ENCODE measurements at regions not wholly inside any gene's neighbourhood (a gene's known extent, or its start where the extent isn't known, plus 50 kb on each side); places are given as distances from the start of the nearest gene placed in this dataset.

DNA sequence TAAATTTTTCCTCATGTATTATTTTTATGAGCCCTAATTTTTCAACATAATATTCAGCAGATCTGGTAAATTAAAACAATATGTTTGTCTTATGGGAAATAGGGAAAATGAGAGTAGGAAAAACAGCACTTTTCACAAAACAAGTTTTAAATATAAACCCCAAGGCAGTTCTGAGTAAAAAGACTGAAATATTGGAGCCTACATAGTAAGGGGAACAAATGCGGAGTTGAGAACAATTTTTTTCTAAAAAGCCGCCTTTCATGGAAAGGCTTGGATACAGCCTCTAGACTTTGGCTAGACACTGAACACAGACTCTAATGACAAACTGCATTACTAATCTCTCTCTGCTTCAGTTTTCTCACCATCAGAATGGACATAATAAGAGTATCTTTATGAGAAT, 174.1 kb downstream of the NOL4 start:
- no peak overlapping the region for H3K4me3 ChIP-seq (replicated peaks; ENCODE audit: low read depth, low read length)
- DNase-seq (ENCODE audit: low read depth) = no peak
- no peak for TF ChIP-seq CTCF (IDR thresholded peaks at IDR 0.05; ENCODE audit: low read length, missing control alignments)

DNA sequence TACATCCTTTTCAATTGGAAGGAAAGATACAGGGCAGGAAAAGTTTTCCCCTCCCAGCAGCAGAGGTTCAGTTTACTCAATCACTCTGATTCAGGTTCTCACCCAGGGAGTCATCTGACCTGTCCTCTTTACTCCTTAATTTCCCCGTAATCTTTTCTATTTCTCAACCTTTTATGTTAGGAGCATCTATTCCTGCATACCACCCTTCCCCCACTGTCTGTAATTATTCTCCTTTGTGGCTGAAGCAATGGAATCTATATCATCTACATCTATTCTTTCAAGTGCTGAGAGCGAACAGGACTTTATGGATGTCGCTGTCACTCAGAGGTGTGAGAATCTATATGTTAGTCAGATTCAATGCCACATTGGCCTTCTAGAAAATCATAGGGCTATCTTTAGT, 175.2 kb downstream of the NOL4 start:
- no peak for TF ChIP-seq CTCF (IDR thresholded peaks at IDR 0.05; ENCODE audit: low read length, missing control alignments)
- H3K4me3 ChIP-seq (replicated peaks; ENCODE audit: low read depth, low read length) = no peak overlapping the region
- no peak for DNase-seq (ENCODE audit: low read depth)

GRCh38 chr18:34048423-34048822, 176.3 kb downstream of the NOL4 start:
- H3K4me3 ChIP-seq (replicated peaks; ENCODE audit: low read depth, low read length) = no peak overlapping the region
- no peak for DNase-seq (ENCODE audit: low read depth)
- TF ChIP-seq CTCF (IDR thresholded peaks at IDR 0.05; ENCODE audit: low read length, missing control alignments) = no peak

GRCh38 chr18:34042423-34043146, 182.1 kb downstream of the NOL4 start:
- DNase-seq (ENCODE audit: low read depth) = no peak
- TF ChIP-seq CTCF (IDR thresholded peaks at IDR 0.05; ENCODE audit: low read length, missing control alignments) = no peak
- H3K4me3 ChIP-seq (replicated peaks; ENCODE audit: low read depth, low read length) = no peak overlapping the region

GRCh38 chr18:34039611-34040010, 185.1 kb downstream of the NOL4 start:
- DNase-seq (ENCODE audit: low read depth) = no peak
- no peak for TF ChIP-seq CTCF (IDR thresholded peaks at IDR 0.05; ENCODE audit: low read length, missing control alignments)
- no peak overlapping the region for H3K4me3 ChIP-seq (replicated peaks; ENCODE audit: low read depth, low read length)

DNA sequence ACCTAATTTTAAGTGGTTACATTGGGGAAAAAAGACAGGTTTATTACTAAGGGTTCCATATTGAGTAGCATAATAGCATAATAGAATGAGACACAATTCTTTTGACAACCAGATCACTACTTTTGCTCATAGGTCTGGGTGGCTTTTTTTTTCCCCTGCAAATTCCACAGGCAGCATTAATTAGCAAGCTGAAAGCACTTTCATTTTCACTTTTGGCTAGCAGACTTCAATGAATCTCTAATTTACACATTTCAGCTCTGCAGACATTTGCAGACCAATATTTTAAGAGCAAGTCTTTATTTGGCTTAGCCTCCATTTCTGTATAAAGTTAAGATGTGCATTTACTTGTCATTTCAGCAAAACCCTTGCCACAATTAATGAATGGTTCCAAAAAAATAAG, 185.5 kb downstream of the NOL4 start:
- TF ChIP-seq CTCF (IDR thresholded peaks at IDR 0.05; ENCODE audit: low read length, missing control alignments) = no peak
- H3K4me3 ChIP-seq (replicated peaks; ENCODE audit: low read depth, low read length) = no peak overlapping the region
- no peak for DNase-seq (ENCODE audit: low read depth)

DNA sequence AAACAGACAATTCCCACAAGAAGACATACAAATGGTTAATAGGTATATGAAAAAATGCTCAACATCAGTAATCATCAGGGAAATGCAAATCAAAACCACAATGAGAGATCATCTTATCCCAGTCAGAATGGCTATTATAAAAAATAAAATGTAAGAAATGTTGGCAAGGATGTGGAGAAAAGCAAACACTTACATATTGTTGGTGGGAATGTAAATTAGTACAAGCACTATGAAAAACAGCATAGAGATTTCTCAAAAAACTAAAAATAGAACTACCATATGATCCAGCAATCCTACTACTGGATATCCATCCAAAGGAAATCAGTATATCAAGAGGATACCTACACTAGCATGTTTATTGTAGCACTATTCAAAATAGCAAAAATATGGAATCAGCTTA, 186.6 kb downstream of the NOL4 start:
- no peak for DNase-seq (ENCODE audit: low read depth)
- H3K4me3 ChIP-seq (replicated peaks; ENCODE audit: low read depth, low read length) = no peak overlapping the region
- no peak for TF ChIP-seq CTCF (IDR thresholded peaks at IDR 0.05; ENCODE audit: low read length, missing control alignments)
